ENCODE measurements at regions not wholly inside any gene's neighbourhood (a gene's known extent, or its start where the extent isn't known, plus 50 kb on each side); places are given as distances from the start of the nearest gene placed in this dataset.

DNA sequence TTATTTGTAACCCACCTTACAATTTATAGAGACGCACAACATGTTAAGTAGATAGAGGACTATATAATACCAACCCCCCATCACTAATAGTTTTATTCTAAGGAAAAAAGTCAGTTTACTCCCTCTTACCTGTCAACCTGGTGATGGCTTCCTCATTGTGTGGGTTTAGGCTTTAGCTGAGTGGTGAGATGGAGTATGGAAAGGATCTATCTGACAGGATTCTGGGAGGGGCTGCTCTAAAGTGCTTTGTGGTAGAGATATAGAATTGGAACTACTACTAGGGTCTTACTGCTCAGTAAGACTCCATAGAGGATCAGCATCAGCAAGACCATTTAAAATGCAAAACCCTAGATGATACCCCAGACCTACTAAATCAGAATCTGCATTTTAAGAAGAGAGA is 82.1 kb upstream of the IFNE start:
- DNase-seq (ENCODE audit: low read depth, low spot score): no peak

- DNase-seq (ENCODE audit: low read depth, low spot score): peak; percentile 86
Measured at GRCh38 chr9:21565155-21565554, 83.0 kb upstream of the IFNE start.

- no peak for DNase-seq (ENCODE audit: low read depth, low spot score)
Measured at GRCh38 chr9:21567926-21568325, 85.8 kb upstream of the IFNE start.

- no peak for DNase-seq (ENCODE audit: low read depth, low spot score)
Measured at GRCh38 chr9:21568484-21568883, 86.4 kb upstream of the IFNE start.

DNA sequence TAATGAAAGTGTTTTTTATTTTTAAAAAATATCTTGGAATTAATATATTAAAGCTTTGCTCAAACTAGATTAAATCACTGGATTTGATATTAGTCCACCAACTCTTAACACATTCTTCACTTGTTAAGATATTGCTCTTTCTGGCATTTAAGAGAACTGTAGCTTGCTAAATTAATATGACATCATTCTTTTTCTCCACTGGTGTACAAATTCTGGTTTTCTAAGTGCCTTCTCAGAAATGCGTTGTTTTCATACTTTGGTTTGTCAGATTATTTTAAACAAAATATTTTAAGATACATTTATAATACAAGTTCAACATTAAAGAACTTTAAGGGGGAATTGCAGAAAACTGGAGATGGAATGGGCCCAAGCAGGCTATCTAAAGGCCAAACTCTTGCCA is 87.6 kb upstream of the IFNE start:
- no peak for DNase-seq (ENCODE audit: low read depth, low spot score)

GRCh38 chr9:21570643-21571275 is 88.6 kb upstream of the IFNE start:
- no peak for DNase-seq (ENCODE audit: low read depth, low spot score)

DNA sequence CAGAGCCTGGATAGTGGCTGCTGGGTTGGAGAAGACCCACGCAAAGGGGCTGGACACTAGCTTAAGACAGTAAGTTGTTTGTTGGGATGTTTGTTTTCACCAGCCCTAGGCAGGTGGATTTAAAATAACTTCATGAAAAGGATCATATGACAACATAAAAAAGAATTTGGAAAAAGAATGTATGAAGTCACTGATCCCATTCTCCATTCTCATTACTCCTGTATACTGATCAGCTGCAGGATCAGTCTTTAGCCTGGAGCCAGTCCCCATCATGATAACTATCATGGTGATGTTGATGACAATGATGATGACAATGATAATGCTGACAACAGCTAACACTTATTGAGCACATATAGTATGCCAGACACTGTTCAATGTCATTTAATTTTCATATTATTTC is 92.1 kb upstream of the IFNE start:
- DNase-seq (ENCODE audit: low read depth, low spot score): no peak

GRCh38 chr9:21576331-21577189 is 94.4 kb upstream of the IFNE start:
- DNase-seq (ENCODE audit: low read depth, low spot score): peak; percentile 94

GRCh38 chr9:21579247-21579671 is 97.1 kb upstream of the IFNE start:
- DNase-seq (ENCODE audit: low read depth, low spot score): peak; percentile 59

DNA sequence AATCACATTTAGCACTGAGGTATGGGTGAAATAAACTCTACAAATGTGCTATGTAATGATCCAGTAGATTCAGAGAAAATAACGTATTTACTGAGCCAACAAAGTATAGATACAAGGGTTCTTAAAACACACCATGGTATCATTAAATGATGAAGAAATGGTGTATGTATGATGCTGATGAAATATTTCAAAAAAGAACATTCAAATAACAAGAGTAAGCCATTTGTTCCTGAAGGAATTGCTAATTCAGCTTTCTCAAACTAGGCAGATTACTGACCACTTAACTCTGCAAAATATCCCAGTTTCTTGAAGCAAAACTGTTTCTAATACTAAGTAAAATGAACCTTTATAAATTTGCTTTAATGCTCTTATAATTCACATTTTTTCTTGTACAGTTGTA is 97.6 kb upstream of the IFNE start:
- no peak for DNase-seq (ENCODE audit: low read depth, low spot score)

DNA sequence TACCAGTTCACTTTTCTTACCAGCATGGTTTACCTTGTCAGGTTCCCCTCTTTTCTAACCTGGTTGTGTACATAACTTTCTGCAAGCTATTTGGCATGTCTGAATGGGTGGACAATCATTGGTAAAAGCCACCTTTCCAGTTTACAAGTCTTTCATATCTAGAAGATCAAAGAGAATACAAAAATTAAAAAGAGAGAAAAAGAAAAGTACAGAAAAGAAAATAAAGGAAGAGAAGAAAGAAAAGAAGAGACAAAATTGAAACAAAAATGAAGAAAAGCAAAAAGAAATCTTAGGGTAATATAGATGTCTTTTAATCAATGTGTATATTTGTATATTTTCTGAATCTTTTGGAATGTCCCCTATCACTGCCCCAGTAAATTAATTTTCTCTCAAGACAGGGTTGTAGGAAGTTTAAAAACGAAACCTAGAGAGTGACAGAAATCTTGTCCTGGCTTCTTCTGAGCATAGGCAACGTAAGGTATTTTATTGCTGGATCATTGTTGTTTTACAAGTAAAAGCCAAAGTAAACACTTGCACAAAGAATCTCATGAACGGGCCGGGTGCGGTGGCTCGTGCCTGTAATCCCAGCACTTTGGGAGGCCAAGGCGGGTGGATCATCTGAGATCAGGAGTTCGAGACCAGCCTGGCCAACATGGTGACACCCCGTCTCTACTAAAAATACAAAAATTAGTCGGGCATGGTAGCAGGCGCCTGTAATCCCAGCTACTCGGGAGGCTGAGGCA is 98.7 kb upstream of the IFNE start:
- DNase-seq (ENCODE audit: low read depth, low spot score): peak; percentile 48

GRCh38 chr9:21583628-21584377 is 101.7 kb upstream of the IFNE start:
- peak; percentile 25 for DNase-seq (ENCODE audit: low read depth, low spot score)

DNA sequence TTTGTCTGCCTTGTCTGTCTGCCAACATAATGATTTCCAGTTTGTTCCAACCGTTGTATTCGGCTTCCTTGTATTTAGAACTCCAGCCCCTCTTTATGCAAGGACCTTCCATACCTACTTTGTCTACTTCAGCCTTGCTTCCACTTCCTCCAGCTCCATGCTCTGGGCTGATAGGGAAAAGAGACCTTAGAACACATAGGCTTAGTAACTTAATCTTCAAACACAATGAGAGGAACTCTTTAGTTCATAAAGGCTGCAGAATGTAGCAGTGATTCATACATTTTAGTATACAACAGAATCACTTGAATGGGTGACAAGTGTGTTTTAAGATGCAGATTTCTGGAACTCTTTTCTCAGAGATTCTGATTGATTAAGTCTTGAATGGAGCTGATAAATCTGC is 102.8 kb upstream of the IFNE start:
- no peak for DNase-seq (ENCODE audit: low read depth, low spot score)

DNA sequence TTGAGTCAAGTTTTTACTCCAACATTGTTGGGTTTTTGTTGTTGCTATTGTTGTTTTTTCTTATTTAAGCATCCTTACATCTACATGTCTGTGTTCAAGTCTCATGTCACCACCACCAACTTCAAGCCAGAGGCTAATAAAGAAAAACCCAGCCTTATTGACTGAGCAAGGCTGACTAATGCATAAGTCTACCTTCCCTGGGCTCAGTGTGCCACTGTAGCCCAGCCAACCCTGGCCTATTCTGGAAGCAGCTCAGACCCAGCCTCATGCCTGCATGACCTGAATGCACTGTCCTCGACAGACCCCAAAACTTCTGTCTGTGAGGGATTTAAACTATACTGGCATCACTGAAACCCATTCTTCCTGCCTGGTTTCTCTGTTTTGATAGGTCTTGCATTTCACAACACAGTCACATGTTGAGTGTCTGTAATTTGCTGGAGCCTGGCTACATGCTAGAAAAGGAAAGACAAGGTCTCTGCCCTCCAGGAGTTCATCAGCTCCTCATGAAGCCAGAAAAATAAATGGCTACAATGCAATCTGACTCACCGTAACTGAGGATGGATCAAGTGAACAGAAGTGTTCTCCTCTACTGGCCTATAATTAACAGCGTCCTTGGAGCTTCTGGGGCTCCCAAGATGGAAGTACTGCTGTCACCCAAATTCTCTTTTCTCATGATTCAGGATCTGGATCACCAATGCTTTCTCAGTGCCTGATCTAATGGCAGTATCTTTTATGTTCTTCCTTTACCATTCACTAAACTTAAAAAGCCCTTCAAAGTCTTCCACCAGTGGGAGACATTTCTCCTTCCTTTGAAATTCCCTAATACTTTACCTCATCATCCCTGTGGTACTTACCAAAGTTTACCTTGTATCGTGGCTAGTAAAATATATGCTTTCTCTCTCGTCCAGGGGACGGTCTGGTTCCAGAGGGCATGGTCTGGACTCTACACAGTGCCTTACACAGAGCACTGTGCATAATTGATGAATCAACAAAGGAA is 103.9 kb upstream of the IFNE start:
- DNase-seq (ENCODE audit: low read depth, low spot score): no peak

DNA sequence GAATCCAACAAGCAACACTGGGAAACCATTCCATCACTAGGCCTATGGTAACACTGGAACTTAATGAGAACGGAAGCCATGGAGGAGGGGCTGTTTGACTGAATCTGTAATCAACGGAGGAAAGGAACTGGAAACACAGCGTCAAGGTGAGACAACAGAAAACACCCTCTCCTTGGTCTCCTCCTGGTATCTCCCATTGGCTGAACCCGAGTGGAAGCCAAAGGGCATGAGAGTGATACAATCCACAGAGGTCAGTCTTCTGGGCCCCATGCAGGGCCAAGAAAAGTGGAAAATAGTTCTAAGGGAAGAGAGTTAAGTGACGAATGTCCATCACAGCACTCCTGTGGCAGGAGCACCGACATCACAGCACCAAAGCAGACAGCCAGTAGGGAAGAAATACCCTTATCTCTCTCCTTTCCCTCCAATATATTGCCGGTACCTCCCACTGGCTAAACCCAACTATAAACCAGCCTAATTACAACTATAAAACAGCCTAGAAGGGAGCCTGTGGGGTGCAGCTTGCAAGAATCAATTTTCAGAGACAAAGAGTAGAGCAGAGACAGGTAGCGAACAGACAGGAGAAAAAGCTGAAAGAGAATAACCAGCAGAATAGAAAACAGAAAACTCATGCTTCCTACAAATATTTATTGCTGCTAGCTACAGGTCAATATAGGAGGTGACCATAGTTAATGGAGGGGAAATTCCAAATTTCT is 107.4 kb upstream of the IFNE start:
- DNase-seq (ENCODE audit: low read depth, low spot score): no peak

GRCh38 chr9:21590058-21590996 is 108.2 kb upstream of the IFNE start:
- no peak for DNase-seq (ENCODE audit: low read depth, low spot score)

DNA sequence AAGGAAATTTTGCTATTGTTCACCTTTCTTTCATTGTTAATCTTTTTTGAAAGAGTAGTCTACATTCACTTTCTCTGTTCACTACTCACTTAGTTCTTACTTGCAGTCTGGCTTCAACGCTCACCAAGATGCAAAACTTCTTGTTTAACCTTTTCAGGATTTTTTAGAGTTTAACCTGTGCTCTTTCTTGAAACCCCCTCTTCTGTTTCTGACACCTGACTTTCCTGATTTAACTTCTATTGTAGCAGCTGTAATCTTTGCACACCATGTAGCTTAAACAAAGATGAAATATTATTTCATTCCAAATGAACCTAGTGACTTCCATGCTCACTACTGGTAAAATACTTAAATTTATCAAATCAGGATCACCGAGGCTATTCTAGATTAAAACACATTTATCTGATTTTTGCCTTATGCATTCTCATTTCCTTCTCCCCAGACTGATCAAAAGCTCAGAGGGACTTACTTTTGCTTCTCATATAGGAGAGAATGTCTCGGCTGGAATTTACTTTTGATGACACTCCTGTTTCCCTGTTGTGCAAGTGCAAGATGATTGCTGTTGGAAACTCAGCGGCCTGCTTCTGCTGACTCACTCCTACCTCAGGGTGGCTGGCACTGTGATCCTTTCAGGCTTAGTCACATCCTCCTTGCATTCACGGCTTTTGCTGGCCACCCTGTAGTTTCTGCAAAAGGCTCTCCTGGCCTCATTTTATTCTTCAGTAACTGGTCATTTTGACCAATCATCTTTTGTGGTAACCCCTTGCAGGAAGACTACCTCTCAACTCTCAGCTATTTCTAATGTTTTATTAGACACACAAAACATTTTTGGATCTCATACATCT is 109.3 kb upstream of the IFNE start:
- DNase-seq (ENCODE audit: low read depth, low spot score): peak; percentile 95

DNA sequence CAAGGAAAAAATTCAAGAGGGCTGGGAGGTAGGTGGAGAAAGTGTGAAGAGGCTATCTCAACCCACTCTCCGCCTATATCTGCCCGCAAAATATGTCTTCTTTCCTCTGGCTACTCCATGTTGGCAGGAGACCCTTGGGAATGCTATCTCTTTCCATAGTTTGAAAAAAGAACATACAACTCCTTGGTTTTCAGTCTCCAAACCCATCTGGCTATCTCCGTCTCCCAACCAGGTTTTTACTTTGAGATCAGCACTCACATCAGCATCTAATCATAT is 109.9 kb upstream of the IFNE start:
- no peak for DNase-seq (ENCODE audit: low read depth, low spot score)

All from astrocyte of the hippocampus (primary cell).